ENCODE measurements at regions not wholly inside any gene's neighbourhood (a gene's known extent, or its start where the extent isn't known, plus 50 kb on each side); places are given as distances from the start of the nearest gene placed in this dataset.

- no peak overlapping the region for H2AFZ ChIP-seq (ENCODE audit: low read depth)
- H3K4me3 ChIP-seq (IDR thresholded peaks at IDR 0.05; ENCODE audit: insufficient read depth, low read depth, low read length), result no peak overlapping the region
- no peaks in the 10 kb centered on the region for H4K20me1 ChIP-seq (ENCODE audit: insufficient read depth)
- no peak overlapping the region for H3K9ac ChIP-seq
- H3K36me3 ChIP-seq (ENCODE audit: insufficient read depth), result no peaks in the 10 kb centered on the region
- no peaks in the 10 kb centered on the region for H3K79me2 ChIP-seq (ENCODE audit: insufficient read depth, low read depth)
- peaks cover 55% of the 10 kb centered on the region for H3K27me3 ChIP-seq (ENCODE audit: insufficient read depth, low read depth)
- H3K27ac ChIP-seq, result no peak overlapping the region
- TF ChIP-seq CTCF (conservative IDR thresholded peaks at IDR 0.05; ENCODE audit: low read depth, low read length), result no peak
- no peaks in the 10 kb centered on the region for H3K4me1 ChIP-seq (ENCODE audit: low read depth, poor library complexity, severe bottlenecking)
- H3K4me2 ChIP-seq, result no peak overlapping the region
Measured at GRCh38 chr1:22231068-22231593, 88.2 kb upstream of the WNT4 start.

- Histone ChIP-seq H2AFZ (ENCODE audit: low read depth) (no peak overlapping the region), H3K4me2 (no peak overlapping the region), H3K27ac (no peak overlapping the region), H3K4me3 (IDR thresholded peaks at IDR 0.05; ENCODE audit: insufficient read depth, low read depth, low read length) (no peak overlapping the region), H3K36me3 (ENCODE audit: insufficient read depth) (no peaks in the 10 kb centered on the region), H4K20me1 (ENCODE audit: insufficient read depth) (no peaks in the 10 kb centered on the region), H3K9ac (no peak overlapping the region), H3K4me1 (ENCODE audit: low read depth, poor library complexity, severe bottlenecking) (no peaks in the 10 kb centered on the region), H3K27me3 (ENCODE audit: insufficient read depth, low read depth) (peaks cover 56% of the 10 kb centered on the region), H3K79me2 (ENCODE audit: insufficient read depth, low read depth) (no peaks in the 10 kb centered on the region)
- no peak for TF ChIP-seq CTCF (conservative IDR thresholded peaks at IDR 0.05; ENCODE audit: low read depth, low read length)
Measured at GRCh38 chr1:22231995-22232690, 89.2 kb upstream of the WNT4 start.

- no peak overlapping the region for H3K27ac ChIP-seq
- H2AFZ ChIP-seq (ENCODE audit: low read depth), result no peak overlapping the region
- no peaks in the 10 kb centered on the region for H4K20me1 ChIP-seq (ENCODE audit: insufficient read depth)
- no peaks in the 10 kb centered on the region for H3K79me2 ChIP-seq (ENCODE audit: insufficient read depth, low read depth)
- no peak overlapping the region for H3K9ac ChIP-seq
- peaks cover 62% of the 10 kb centered on the region for H3K27me3 ChIP-seq (ENCODE audit: insufficient read depth, low read depth)
- no peaks in the 10 kb centered on the region for H3K36me3 ChIP-seq (ENCODE audit: insufficient read depth)
- TF ChIP-seq CTCF (conservative IDR thresholded peaks at IDR 0.05; ENCODE audit: low read depth, low read length), result no peak
- H3K4me1 ChIP-seq (ENCODE audit: low read depth, poor library complexity, severe bottlenecking), result no peaks in the 10 kb centered on the region
- no peak overlapping the region for H3K4me2 ChIP-seq
- no peak overlapping the region for H3K4me3 ChIP-seq (IDR thresholded peaks at IDR 0.05; ENCODE audit: insufficient read depth, low read depth, low read length)
Measured at GRCh38 chr1:22233222-22233621, 90.3 kb upstream of the WNT4 start.

- Histone ChIP-seq H3K4me3 (IDR thresholded peaks at IDR 0.05; ENCODE audit: insufficient read depth, low read depth, low read length) (no peak overlapping the region), H3K4me2 (no peak overlapping the region), H3K36me3 (ENCODE audit: insufficient read depth) (no peaks in the 10 kb centered on the region), H3K9ac (no peak overlapping the region), H3K79me2 (ENCODE audit: insufficient read depth, low read depth) (no peaks in the 10 kb centered on the region), H3K27me3 (ENCODE audit: insufficient read depth, low read depth) (peaks cover 75% of the 10 kb centered on the region), H3K27ac (no peak overlapping the region), H4K20me1 (ENCODE audit: insufficient read depth) (no peaks in the 10 kb centered on the region), H3K4me1 (ENCODE audit: low read depth, poor library complexity, severe bottlenecking) (no peaks in the 10 kb centered on the region), H2AFZ (ENCODE audit: low read depth) (no peak overlapping the region)
- no peak for TF ChIP-seq CTCF (conservative IDR thresholded peaks at IDR 0.05; ENCODE audit: low read depth, low read length)
Measured at GRCh38 chr1:22234476-22235030, 91.7 kb upstream of the WNT4 start.

Data from KMS-11 (cell line).